GM23338 (cell line): ENCODE measurements at regions not wholly inside any gene's neighbourhood (a gene's known extent, or its start where the extent isn't known, plus 50 kb on each side); places are given as distances from the start of the nearest gene placed in this dataset.

ENCODE experiments used
- ATAC-seq: fragments of 200-7000 bp; cut with Tn5 transposase; 3 replicates; pipeline ENCODE4 v1.9.1; 2020
- DNase-seq: peaks from one replicate; pipeline ENCODE4 v3.0.0-alpha.2; 2015; ENCODE audit warnings: low spot score
- H2AFZ ChIP-seq: fragments of 200-600 bp; sonication (generic); 2 replicates; pipeline ENCODE4 v1.8.0; 2016; ENCODE audit warnings: antibody characterized with exemption, mild to moderate bottlenecking, moderate library complexity
- H3F3A ChIP-seq: fragments of 200-600 bp; sonication (generic); replicated peaks from 2 replicates; pipeline ENCODE4 v1.8.0; 2017; ENCODE audit warnings: antibody characterized with exemption, mixed run types, low read depth
- H3K27ac ChIP-seq: fragments of 200-600 bp; sonication (generic); 2 replicates; pipeline ENCODE4 v1.6.1; 2016; ENCODE audit warnings: low read depth
- H3K27me3 ChIP-seq: fragments of 200-600 bp; sonication (generic); 2 replicates; pipeline ENCODE4 v1.8.0; 2016; ENCODE audit warnings: mild to moderate bottlenecking, mixed run types, moderate library complexity; ENCODE audit not compliant: insufficient read depth
- H3K36me3 ChIP-seq: fragments of 200-600 bp; sonication (generic); 2 replicates; pipeline ENCODE4 v1.8.0; 2016; ENCODE audit warnings: mild to moderate bottlenecking; ENCODE audit not compliant: insufficient read depth
- H3K4me1 ChIP-seq: fragments of 200-600 bp; sonication (generic); 2 replicates; pipeline ENCODE4 v1.8.0; 2016; ENCODE audit warnings: mild to moderate bottlenecking, moderate library complexity; ENCODE audit not compliant: insufficient read depth
- H3K4me2 ChIP-seq: fragments of 200-600 bp; sonication (generic); 2 replicates; pipeline ENCODE4 v1.7.1; 2017; ENCODE audit warnings: mixed run types
- H3K4me3 ChIP-seq: fragments of 200-600 bp; sonication (generic); 2 replicates; pipeline ENCODE4 v1.6.1; 2016; ENCODE audit warnings: mixed run types
- H3K79me2 ChIP-seq: fragments of 200-600 bp; sonication (generic); replicated peaks from 2 replicates; pipeline ENCODE4 v1.8.0; 2017; ENCODE audit warnings: mild to moderate bottlenecking; ENCODE audit not compliant: insufficient read depth
- H3K9me2 ChIP-seq: fragments of 200-600 bp; sonication (generic); 2 replicates; pipeline ENCODE4 v1.8.0; 2017; ENCODE audit not compliant: insufficient read depth
- H4K20me1 ChIP-seq: fragments of 200-600 bp; sonication (generic); replicated peaks from 2 replicates; pipeline ENCODE4 v1.8.0; 2017; ENCODE audit warnings: mild to moderate bottlenecking; ENCODE audit not compliant: insufficient read depth
- H3K27ac Mint-ChIP-seq: 2 replicates; pipeline ENCODE4 v1.8.0; 2020; ENCODE audit warnings: inconsistent platforms, mild to moderate bottlenecking, moderate library complexity, mixed read lengths
- H3K27me3 Mint-ChIP-seq: 3 replicates; pipeline ENCODE4 v1.8.0; 2022; ENCODE audit warnings: low read depth, mild to moderate bottlenecking, moderate library complexity, mixed read lengths, inconsistent platforms; ENCODE audit not compliant: insufficient read depth, poor library complexity
- H3K36me3 Mint-ChIP-seq: 3 replicates; pipeline ENCODE4 v1.8.0; 2021; ENCODE audit warnings: low read depth, mild to moderate bottlenecking, inconsistent platforms, moderate library complexity, mixed read lengths
- H3K4me1 Mint-ChIP-seq: 3 replicates; pipeline ENCODE4 v1.8.0; 2020; ENCODE audit warnings: mild to moderate bottlenecking, inconsistent platforms, mixed read lengths
- H3K4me3 Mint-ChIP-seq: 3 replicates; pipeline ENCODE4 v1.8.0; 2021; ENCODE audit warnings: moderate library complexity, mild to moderate bottlenecking, inconsistent platforms, mixed read lengths
- H3K9me3 Mint-ChIP-seq: 3 replicates; pipeline ENCODE4 v1.8.0; 2020; ENCODE audit warnings: moderate library complexity, mild to moderate bottlenecking, inconsistent platforms, mixed read lengths
- ETS1 ChIP-seq: IDR thresholded peaks from 2 replicates; pipeline ENCODE4 v1.6.1; 2016; ENCODE audit warnings: antibody characterized with exemption
- JUNB ChIP-seq: IDR thresholded peaks from one replicate; pipeline ENCODE4 v1.6.1; 2016; ENCODE audit warnings: antibody characterized with exemption; ENCODE audit not compliant: unreplicated experiment
- NANOG ChIP-seq: IDR thresholded peaks from 2 replicates; pipeline ENCODE4 v1.6.1; 2016; ENCODE audit warnings: antibody characterized with exemption, borderline replicate concordance
- ZNF114 ChIP-seq: fragments of 250-450 bp; sonication (Bioruptor Pico); IDR thresholded peaks from 2 replicates; pipeline ENCODE4 v1.5.0; 2020; ENCODE audit warnings: mild to moderate bottlenecking, moderate library complexity
- ZNF462 ChIP-seq: fragments of 250-450 bp; sonication (Bioruptor Pico); IDR thresholded peaks from 2 replicates; pipeline ENCODE4 v1.5.0; 2020; ENCODE audit warnings: mild to moderate bottlenecking, moderate library complexity
- TF ChIP-seq, protein P1 (sequence below): IDR thresholded peaks from one replicate; pipeline ENCODE4 v1.6.1; 2018; ENCODE audit warnings: antibody characterized with exemption; ENCODE audit not compliant: unreplicated experiment

- no peak overlapping the region for H3K4me2 ChIP-seq
- Mint-ChIP-seq H3K36me3 (no peaks in the 10 kb centered on the region), H3K4me3 (no peak overlapping the region), H3K27ac (no peak overlapping the region), H3K4me1 (peaks cover 30% of the 10 kb centered on the region), H3K27me3 (no peaks in the 10 kb centered on the region), H3K9me3 (no peaks in the 10 kb centered on the region)
- no peak overlapping the region for H3K4me3 ChIP-seq
- H4K20me1 ChIP-seq, result no peaks in the 10 kb centered on the region
- no peaks in the 10 kb centered on the region for H3K9me2 ChIP-seq
- no peaks in the 10 kb centered on the region for H3F3A ChIP-seq
- no peak for ATAC-seq
- H3K79me2 ChIP-seq, result no peaks in the 10 kb centered on the region
- H3K36me3 ChIP-seq, result no peaks in the 10 kb centered on the region
- H3K27me3 ChIP-seq, result no peaks in the 10 kb centered on the region
- peaks cover 25% of the 10 kb centered on the region for H3K4me1 ChIP-seq
- H3K27ac ChIP-seq, result no peak overlapping the region
- no peak overlapping the region for H2AFZ ChIP-seq
- no peak for TF ChIP-seq ZNF462
- TF ChIP-seq JUNB, result no peak
- TF ChIP-seq NANOG, result no peak
- TF ChIP-seq ZNF114 (CRISPR knock-in tag), result no peak
- TF ChIP-seq ETS1, result no peak
- TF ChIP-seq, protein P1, sequence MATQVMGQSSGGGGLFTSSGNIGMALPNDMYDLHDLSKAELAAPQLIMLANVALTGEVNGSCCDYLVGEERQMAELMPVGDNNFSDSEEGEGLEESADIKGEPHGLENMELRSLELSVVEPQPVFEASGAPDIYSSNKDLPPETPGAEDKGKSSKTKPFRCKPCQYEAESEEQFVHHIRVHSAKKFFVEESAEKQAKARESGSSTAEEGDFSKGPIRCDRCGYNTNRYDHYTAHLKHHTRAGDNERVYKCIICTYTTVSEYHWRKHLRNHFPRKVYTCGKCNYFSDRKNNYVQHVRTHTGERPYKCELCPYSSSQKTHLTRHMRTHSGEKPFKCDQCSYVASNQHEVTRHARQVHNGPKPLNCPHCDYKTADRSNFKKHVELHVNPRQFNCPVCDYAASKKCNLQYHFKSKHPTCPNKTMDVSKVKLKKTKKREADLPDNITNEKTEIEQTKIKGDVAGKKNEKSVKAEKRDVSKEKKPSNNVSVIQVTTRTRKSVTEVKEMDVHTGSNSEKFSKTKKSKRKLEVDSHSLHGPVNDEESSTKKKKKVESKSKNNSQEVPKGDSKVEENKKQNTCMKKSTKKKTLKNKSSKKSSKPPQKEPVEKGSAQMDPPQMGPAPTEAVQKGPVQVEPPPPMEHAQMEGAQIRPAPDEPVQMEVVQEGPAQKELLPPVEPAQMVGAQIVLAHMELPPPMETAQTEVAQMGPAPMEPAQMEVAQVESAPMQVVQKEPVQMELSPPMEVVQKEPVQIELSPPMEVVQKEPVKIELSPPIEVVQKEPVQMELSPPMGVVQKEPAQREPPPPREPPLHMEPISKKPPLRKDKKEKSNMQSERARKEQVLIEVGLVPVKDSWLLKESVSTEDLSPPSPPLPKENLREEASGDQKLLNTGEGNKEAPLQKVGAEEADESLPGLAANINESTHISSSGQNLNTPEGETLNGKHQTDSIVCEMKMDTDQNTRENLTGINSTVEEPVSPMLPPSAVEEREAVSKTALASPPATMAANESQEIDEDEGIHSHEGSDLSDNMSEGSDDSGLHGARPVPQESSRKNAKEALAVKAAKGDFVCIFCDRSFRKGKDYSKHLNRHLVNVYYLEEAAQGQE, result no peak
- no peak for DNase-seq
Observed at GRCh38 chr4:30833206-30833605, 113.0 kb downstream of the PCDH7 start.
